GM12878 (cell line): ENCODE measurements at regions not wholly inside any gene's neighbourhood (a gene's known extent, or its start where the extent isn't known, plus 50 kb on each side); places are given as distances from the start of the nearest gene placed in this dataset.
A peak's percentile ranks its signal among the peaks of the same experiment; 100 is the strongest.

Source experiments
- BCLAF1 ChIP-seq: fragments of 450-650 bp; IDR thresholded peaks from 2 replicates; pipeline ENCODE4 v1.6.1; 2017; ENCODE audit warnings: antibody characterized with exemption, mild to moderate bottlenecking, moderate library complexity
- EED ChIP-seq: sonication (generic); IDR thresholded peaks from 2 replicates; pipeline ENCODE4 v1.6.1; 2016; ENCODE audit warnings: antibody characterized with exemption, low read depth
- ELK1 ChIP-seq: IDR thresholded peaks from 2 replicates; pipeline ENCODE4 v1.6.1; 2012; ENCODE audit warnings: low read depth, low read length, improper control_type of control experiment
- KLF5 ChIP-seq: fragments of 450-650 bp; IDR thresholded peaks from 2 replicates; pipeline ENCODE4 v1.6.1; 2014; ENCODE audit warnings: mild to moderate bottlenecking; ENCODE audit not compliant: partially characterized antibody
- LARP7 ChIP-seq: fragments of 450-650 bp; IDR thresholded peaks from 2 replicates; pipeline ENCODE4 v1.6.1; 2017; ENCODE audit warnings: mild to moderate bottlenecking
- MEF2A ChIP-seq: IDR thresholded peaks from 2 replicates; pipeline ENCODE4 v1.6.1; 2011; ENCODE audit warnings: low read depth, mild to moderate bottlenecking, low read length, moderate library complexity; ENCODE audit not compliant: insufficient read depth
- NFYB ChIP-seq: IDR thresholded peaks from 2 replicates; pipeline ENCODE4 v1.6.1; 2011; ENCODE audit warnings: low read depth, mild to moderate bottlenecking, low read length, improper control_type of control experiment, moderate library complexity; ENCODE audit not compliant: insufficient read depth
- PBX3 ChIP-seq: IDR thresholded peaks from 2 replicates; pipeline ENCODE4 v1.6.1; 2011; ENCODE audit warnings: mild to moderate bottlenecking, low read depth, low read length, moderate library complexity; ENCODE audit not compliant: insufficient replicate concordance
- RUNX3 ChIP-seq: IDR thresholded peaks from 2 replicates; pipeline ENCODE4 v1.6.1; 2012; ENCODE audit warnings: low read length, inconsistent platforms
- SMC3 ChIP-seq: IDR thresholded peaks from 2 replicates; pipeline ENCODE4 v1.6.1; 2011; ENCODE audit warnings: low read length, improper control_type of control experiment, borderline replicate concordance
- TAF1 ChIP-seq: IDR thresholded peaks from 2 replicates; pipeline ENCODE4 v1.6.1; 2011; ENCODE audit warnings: mild to moderate bottlenecking, low read depth, low read length, borderline replicate concordance
- USF2 ChIP-seq: IDR thresholded peaks from 2 replicates; pipeline ENCODE4 v1.6.1; 2011; ENCODE audit warnings: low read depth, low read length, improper control_type of control experiment, borderline replicate concordance
- YBX1 ChIP-seq: fragments of 450-650 bp; IDR thresholded peaks from 2 replicates; pipeline ENCODE4 v1.6.1; 2016; ENCODE audit warnings: antibody characterized with exemption
- ZNF592 ChIP-seq: fragments of 450-650 bp; IDR thresholded peaks from 2 replicates; pipeline ENCODE4 v1.6.1; 2017; ENCODE audit warnings: mild to moderate bottlenecking, moderate library complexity
- TF ChIP-seq, protein P1 (sequence below): fragments of 450-650 bp; IDR thresholded peaks from 2 replicates; pipeline ENCODE4 v1.6.1; 2016; ENCODE audit warnings: mild to moderate bottlenecking

GRCh38 chr1:234699795-234700665 is 90.1 kb upstream of the IRF2BP2 start (continued):
- TF ChIP-seq BCLAF1 (no peak), YBX1 (no peak), EED (peak; percentile 75; the same call in 1 of the 2 replicates), LARP7 (no peak), RUNX3 (peak; percentile 82), MEF2A (peak; percentile 74; the same call in 1 of the 2 replicates), USF2 (peak; percentile 14; the same call in 1 of the 2 replicates), ELK1 (no peak), NFYB (no peak), TAF1 (no peak), SMC3 (peak; percentile 17; the same call in 1 of the 2 replicates), ZNF592 (peak; percentile 84; the same call in 1 of the 2 replicates), KLF5 (peak; percentile 86), PBX3 (peak; percentile 71)
- TF ChIP-seq, protein P1, sequence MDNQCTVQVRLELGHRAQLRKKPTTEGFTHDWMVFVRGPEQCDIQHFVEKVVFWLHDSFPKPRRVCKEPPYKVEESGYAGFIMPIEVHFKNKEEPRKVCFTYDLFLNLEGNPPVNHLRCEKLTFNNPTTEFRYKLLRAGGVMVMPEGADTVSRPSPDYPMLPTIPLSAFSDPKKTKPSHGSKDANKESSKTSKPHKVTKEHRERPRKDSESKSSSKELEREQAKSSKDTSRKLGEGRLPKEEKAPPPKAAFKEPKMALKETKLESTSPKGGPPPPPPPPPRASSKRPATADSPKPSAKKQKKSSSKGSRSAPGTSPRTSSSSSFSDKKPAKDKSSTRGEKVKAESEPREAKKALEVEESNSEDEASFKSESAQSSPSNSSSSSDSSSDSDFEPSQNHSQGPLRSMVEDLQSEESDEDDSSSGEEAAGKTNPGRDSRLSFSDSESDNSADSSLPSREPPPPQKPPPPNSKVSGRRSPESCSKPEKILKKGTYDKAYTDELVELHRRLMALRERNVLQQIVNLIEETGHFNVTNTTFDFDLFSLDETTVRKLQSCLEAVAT = peak; percentile 57; the same call in 1 of the 2 replicates
